HFFc6 (cell line): ENCODE measurements at regions not wholly inside any gene's neighbourhood (a gene's known extent, or its start where the extent isn't known, plus 50 kb on each side); places are given as distances from the start of the nearest gene placed in this dataset.

Source experiments
- DNase-seq: peaks from one replicate; pipeline ENCODE4 v3.0.0-alpha.2; 2018
- H3K27ac Mint-ChIP-seq: 2 replicates; pipeline ENCODE4 v1.8.0; 2020; ENCODE audit warnings: mild to moderate bottlenecking, mixed read lengths
- H3K27me3 Mint-ChIP-seq: 2 replicates; pipeline ENCODE4 v1.8.0; 2021; ENCODE audit warnings: mild to moderate bottlenecking, moderate library complexity, mixed read lengths; ENCODE audit not compliant: insufficient read depth
- H3K36me3 Mint-ChIP-seq: 2 replicates; pipeline ENCODE4 v1.8.0; 2021; ENCODE audit warnings: low read depth, mixed read lengths
- H3K4me1 Mint-ChIP-seq: 2 replicates; pipeline ENCODE4 v1.8.0; 2020; ENCODE audit warnings: low read depth, mixed read lengths
- H3K4me3 Mint-ChIP-seq: 2 replicates; pipeline ENCODE4 v1.8.0; 2020; ENCODE audit warnings: mild to moderate bottlenecking, moderate library complexity, mixed read lengths
- H3K9me3 Mint-ChIP-seq: 2 replicates; pipeline ENCODE4 v1.8.0; 2020; ENCODE audit warnings: mild to moderate bottlenecking, mixed read lengths
- TF ChIP-seq, protein P1 (sequence below): fragments of 200-600 bp; sonication (generic); IDR thresholded peaks from 2 replicates; pipeline ENCODE4 v1.5.0; 2021; ENCODE audit warnings: antibody characterized with exemption, mild to moderate bottlenecking

DNA sequence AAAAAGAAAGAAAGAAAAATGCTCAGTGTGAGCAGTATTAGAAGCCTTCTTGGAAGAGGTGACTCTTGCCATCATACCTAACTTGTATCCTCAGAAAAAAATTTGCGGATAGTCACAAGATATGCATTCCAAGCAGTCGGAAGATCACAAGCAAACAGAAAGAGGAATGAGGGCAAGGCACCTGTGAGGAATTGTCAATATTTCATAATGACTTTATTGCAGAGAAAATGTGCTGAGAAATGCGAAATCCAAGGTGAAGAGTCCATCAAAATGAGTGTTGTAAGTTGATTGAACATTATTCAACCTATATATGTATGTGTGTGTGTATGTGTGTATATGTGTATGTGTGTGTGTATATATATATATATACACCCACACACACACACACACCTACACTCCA lies 1624.7 kb upstream of the LRRTM3 start:
- no peaks in the 10 kb centered on the region for H3K4me1 Mint-ChIP-seq
- H3K27me3 Mint-ChIP-seq, result no peaks in the 10 kb centered on the region
- H3K4me3 Mint-ChIP-seq, result no peak overlapping the region
- TF ChIP-seq, protein P1, sequence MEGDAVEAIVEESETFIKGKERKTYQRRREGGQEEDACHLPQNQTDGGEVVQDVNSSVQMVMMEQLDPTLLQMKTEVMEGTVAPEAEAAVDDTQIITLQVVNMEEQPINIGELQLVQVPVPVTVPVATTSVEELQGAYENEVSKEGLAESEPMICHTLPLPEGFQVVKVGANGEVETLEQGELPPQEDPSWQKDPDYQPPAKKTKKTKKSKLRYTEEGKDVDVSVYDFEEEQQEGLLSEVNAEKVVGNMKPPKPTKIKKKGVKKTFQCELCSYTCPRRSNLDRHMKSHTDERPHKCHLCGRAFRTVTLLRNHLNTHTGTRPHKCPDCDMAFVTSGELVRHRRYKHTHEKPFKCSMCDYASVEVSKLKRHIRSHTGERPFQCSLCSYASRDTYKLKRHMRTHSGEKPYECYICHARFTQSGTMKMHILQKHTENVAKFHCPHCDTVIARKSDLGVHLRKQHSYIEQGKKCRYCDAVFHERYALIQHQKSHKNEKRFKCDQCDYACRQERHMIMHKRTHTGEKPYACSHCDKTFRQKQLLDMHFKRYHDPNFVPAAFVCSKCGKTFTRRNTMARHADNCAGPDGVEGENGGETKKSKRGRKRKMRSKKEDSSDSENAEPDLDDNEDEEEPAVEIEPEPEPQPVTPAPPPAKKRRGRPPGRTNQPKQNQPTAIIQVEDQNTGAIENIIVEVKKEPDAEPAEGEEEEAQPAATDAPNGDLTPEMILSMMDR, result no peak
- no peak overlapping the region for H3K27ac Mint-ChIP-seq
- peaks cover 8% of the 10 kb centered on the region; the same call in 1 of the 2 replicates for H3K9me3 Mint-ChIP-seq
- DNase-seq, result no peak
- H3K36me3 Mint-ChIP-seq, result no peaks in the 10 kb centered on the region

DNA sequence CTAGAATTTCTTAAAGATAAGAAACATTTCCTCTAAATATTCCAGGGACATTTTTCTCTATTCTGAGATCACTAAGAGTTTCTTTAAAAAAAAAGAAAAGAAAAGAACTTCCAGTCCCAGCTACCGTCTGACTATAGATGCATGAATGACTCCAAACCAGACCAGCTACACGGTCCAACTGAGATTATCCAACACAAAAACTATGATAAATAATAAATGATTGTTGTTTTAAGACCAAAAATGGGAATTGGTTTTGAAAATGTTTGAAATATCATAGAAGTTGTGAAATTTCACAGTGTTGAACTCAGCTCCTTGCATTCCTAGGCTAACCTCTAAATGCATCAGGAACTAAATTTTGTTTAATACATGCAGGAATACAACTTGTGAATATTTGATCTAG lies 1619.6 kb upstream of the LRRTM3 start:
- no peak for DNase-seq
- H3K4me3 Mint-ChIP-seq, result no peak overlapping the region
- no peaks in the 10 kb centered on the region for H3K4me1 Mint-ChIP-seq
- peaks cover 12% of the 10 kb centered on the region for H3K9me3 Mint-ChIP-seq
- H3K27ac Mint-ChIP-seq, result no peak overlapping the region
- no peaks in the 10 kb centered on the region for H3K27me3 Mint-ChIP-seq
- no peaks in the 10 kb centered on the region for H3K36me3 Mint-ChIP-seq
- TF ChIP-seq, protein P1, result no peak

DNA sequence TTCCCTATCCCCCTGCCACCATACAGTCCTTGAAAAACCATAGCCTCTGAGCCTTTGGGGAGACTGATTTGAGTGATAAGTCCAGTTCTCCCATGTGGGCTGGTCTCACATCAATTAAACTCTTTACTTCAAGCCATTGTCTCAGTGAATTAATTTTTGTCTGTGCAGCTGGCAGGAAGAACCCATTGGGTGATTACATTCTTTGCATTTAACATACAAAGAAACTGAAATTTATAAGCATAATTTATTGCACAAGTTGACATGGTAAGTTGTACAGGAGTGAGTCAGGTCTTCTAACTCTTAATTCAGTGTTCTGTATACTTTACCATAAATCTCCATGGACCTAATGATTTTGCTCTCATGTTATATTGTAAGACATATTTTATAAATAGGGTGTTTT lies 1613.0 kb upstream of the LRRTM3 start:
- DNase-seq, result no peak
- Mint-ChIP-seq H3K27me3 (no peaks in the 10 kb centered on the region), H3K4me3 (no peak overlapping the region), H3K9me3 (peaks cover 21% of the 10 kb centered on the region), H3K36me3 (no peaks in the 10 kb centered on the region), H3K27ac (no peak overlapping the region), H3K4me1 (no peaks in the 10 kb centered on the region)
- TF ChIP-seq, protein P1, result no peak

DNA sequence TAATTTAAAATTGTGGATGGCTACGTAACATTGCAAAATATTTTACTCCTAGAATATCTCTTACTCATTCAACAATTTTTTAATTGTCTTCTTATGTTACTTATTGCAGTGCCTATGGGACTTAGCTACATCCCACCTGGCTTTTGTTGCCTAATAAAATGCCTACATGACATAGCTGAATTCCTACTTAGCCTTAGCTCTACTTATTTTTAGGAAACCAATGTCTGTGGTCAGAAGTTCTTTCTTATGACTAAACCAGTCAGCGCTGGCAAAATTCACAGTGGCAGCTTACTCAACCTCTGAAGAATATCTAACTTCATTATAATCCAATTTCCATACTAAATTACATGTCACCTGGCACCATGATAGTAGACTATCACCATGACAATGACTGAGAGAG lies 1612.4 kb upstream of the LRRTM3 start:
- Mint-ChIP-seq H3K27me3 (no peaks in the 10 kb centered on the region), H3K27ac (no peak overlapping the region), H3K4me1 (no peaks in the 10 kb centered on the region), H3K4me3 (no peak overlapping the region), H3K36me3 (no peaks in the 10 kb centered on the region), H3K9me3 (peaks cover 21% of the 10 kb centered on the region)
- DNase-seq, result no peak
- TF ChIP-seq, protein P1, result no peak

GRCh38 chr10:65314253-65314652 lies 1611.6 kb upstream of the LRRTM3 start:
- no peaks in the 10 kb centered on the region for H3K4me1 Mint-ChIP-seq
- H3K27me3 Mint-ChIP-seq, result no peaks in the 10 kb centered on the region
- H3K36me3 Mint-ChIP-seq, result no peaks in the 10 kb centered on the region
- TF ChIP-seq, protein P1, result no peak
- DNase-seq, result no peak
- H3K4me3 Mint-ChIP-seq, result no peak overlapping the region
- peaks cover 14% of the 10 kb centered on the region for H3K9me3 Mint-ChIP-seq
- no peak overlapping the region for H3K27ac Mint-ChIP-seq

- no peak overlapping the region for H3K27ac Mint-ChIP-seq
These were observed 1606.3 kb upstream of the LRRTM3 start for GRCh38 chr10:65319493-65319892.

More at GRCh38 chr10:65319493-65319892, 1606.3 kb upstream of the LRRTM3 start:
- H3K9me3 Mint-ChIP-seq, result peaks cover 24% of the 10 kb centered on the region
- no peak overlapping the region for H3K4me3 Mint-ChIP-seq
- TF ChIP-seq, protein P1, result no peak
- H3K4me1 Mint-ChIP-seq, result no peaks in the 10 kb centered on the region
- H3K27me3 Mint-ChIP-seq, result no peaks in the 10 kb centered on the region
- H3K36me3 Mint-ChIP-seq, result no peaks in the 10 kb centered on the region
- DNase-seq, result no peak
